Tibial nerve (tissue), 4 donors: ENCODE measurements at regions not wholly inside any gene's neighbourhood (a gene's known extent, or its start where the extent isn't known, plus 50 kb on each side); places are given as distances from the start of the nearest gene placed in this dataset.

Experiments used
- EP300 ChIP-seq, 2 donors: sonication (generic); formaldehyde crosslinking; IDR thresholded peaks; one replicate each; pipeline ENCODE4 v1.6.1; 2017; ENCODE audit warnings: antibody characterized with exemption in 2 of 2, mild to moderate bottlenecking in 1 of 2
- POLR2A ChIP-seq, 2 donors: fragments of 450-650 bp; IDR thresholded peaks; one replicate each; pipeline ENCODE4 v1.6.1; 2017; ENCODE audit warnings: antibody characterized with exemption in 2 of 2, mild to moderate bottlenecking in 2 of 2, moderate library complexity in 2 of 2
- TF ChIP-seq, protein P1 (sequence below), 5 experiments: fragments of 200-600 bp in 3 of 5; fragments of 450-650 bp in 2 of 5; sonication (generic) in 3 of 5; IDR thresholded peaks; one replicate each; pipeline ENCODE4 v1.5.1; 2016 to 2019; ENCODE audit warnings: antibody characterized with exemption in 5 of 5, mild to moderate bottlenecking in 3 of 5, moderate library complexity in 2 of 5

DNA sequence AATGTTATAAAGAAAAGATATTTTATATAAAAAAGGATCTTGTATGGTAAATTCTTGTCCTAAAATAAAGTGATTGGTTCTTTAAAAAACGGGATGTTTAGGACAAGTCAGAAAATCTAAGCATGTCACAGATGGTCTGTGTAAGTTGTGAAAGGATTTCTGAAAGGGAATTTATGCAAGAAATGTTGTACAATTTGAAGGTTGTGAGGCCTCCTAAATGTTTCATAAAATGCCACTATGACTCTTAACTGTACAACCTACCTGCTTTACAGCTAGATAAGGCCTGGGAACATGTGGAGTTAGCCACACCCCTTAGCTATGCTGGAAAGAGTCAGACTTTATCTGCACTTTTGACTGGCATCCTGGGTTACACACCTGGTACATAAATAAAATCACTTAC lies 951.5 kb upstream of the POU3F4 start:
- TF ChIP-seq POLR2A (IDR thresholded peaks at IDR 0.05) (no peak), EP300 (IDR thresholded peaks at IDR 0.05) (no peak)
- TF ChIP-seq, protein P1, sequence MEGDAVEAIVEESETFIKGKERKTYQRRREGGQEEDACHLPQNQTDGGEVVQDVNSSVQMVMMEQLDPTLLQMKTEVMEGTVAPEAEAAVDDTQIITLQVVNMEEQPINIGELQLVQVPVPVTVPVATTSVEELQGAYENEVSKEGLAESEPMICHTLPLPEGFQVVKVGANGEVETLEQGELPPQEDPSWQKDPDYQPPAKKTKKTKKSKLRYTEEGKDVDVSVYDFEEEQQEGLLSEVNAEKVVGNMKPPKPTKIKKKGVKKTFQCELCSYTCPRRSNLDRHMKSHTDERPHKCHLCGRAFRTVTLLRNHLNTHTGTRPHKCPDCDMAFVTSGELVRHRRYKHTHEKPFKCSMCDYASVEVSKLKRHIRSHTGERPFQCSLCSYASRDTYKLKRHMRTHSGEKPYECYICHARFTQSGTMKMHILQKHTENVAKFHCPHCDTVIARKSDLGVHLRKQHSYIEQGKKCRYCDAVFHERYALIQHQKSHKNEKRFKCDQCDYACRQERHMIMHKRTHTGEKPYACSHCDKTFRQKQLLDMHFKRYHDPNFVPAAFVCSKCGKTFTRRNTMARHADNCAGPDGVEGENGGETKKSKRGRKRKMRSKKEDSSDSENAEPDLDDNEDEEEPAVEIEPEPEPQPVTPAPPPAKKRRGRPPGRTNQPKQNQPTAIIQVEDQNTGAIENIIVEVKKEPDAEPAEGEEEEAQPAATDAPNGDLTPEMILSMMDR (IDR thresholded peaks at IDR 0.05): no peak
